ENCODE measurements at regions not wholly inside any gene's neighbourhood (a gene's known extent, or its start where the extent isn't known, plus 50 kb on each side); places are given as distances from the start of the nearest gene placed in this dataset.
"Not testable (repeated sequence)": the region's sequence is repeated elsewhere in the genome, so short reads cannot be mapped to it uniquely, and the experiment has no call there.

- Histone ChIP-seq H3K36me3 (ENCODE audit: control insufficient read depth, low read depth, low read length) (no peaks in the 10 kb centered on the region), H3K27me3 (ENCODE audit: control insufficient read depth, insufficient read depth, low read length) (no peaks in the 10 kb centered on the region), H3K27ac (ENCODE audit: low read length) (no peak overlapping the region), H3K4me1 (ENCODE audit: control insufficient read depth, low read depth, low read length) (no peaks in the 10 kb centered on the region), H3K4me3 (ENCODE audit: low read length) (no peak overlapping the region), H3K9ac (ENCODE audit: low read length) (no peak overlapping the region), H3K9me3 (ENCODE audit: control insufficient read depth, low read depth, low read length) (no peaks in the 10 kb centered on the region)
Observed at GRCh38 chr18:68397241-68398035, 317.5 kb downstream of the TMX3 start.

GRCh38 chr18:68394705-68395104 is 320.2 kb downstream of the TMX3 start:
- Histone ChIP-seq H3K27ac (ENCODE audit: low read length) (no peak overlapping the region), H3K27me3 (ENCODE audit: control insufficient read depth, insufficient read depth, low read length) (no peaks in the 10 kb centered on the region), H3K9ac (ENCODE audit: low read length) (no peak overlapping the region), H3K9me3 (ENCODE audit: control insufficient read depth, low read depth, low read length) (no peaks in the 10 kb centered on the region), H3K4me3 (ENCODE audit: low read length) (no peak overlapping the region), H3K4me1 (ENCODE audit: control insufficient read depth, low read depth, low read length) (no peaks in the 10 kb centered on the region), H3K36me3 (ENCODE audit: control insufficient read depth, low read depth, low read length) (no peaks in the 10 kb centered on the region)

GRCh38 chr18:68391801-68392200 is 323.1 kb downstream of the TMX3 start:
- Histone ChIP-seq H3K27ac (ENCODE audit: low read length) (no peak overlapping the region), H3K9ac (ENCODE audit: low read length) (no peak overlapping the region), H3K36me3 (ENCODE audit: control insufficient read depth, low read depth, low read length) (no peaks in the 10 kb centered on the region), H3K27me3 (ENCODE audit: control insufficient read depth, insufficient read depth, low read length) (no peaks in the 10 kb centered on the region), H3K4me3 (ENCODE audit: low read length) (no peak overlapping the region), H3K9me3 (ENCODE audit: control insufficient read depth, low read depth, low read length) (no peaks in the 10 kb centered on the region), H3K4me1 (ENCODE audit: control insufficient read depth, low read depth, low read length) (no peaks in the 10 kb centered on the region)

- Histone ChIP-seq H3K4me3 (ENCODE audit: low read length) (no peak overlapping the region), H3K27me3 (ENCODE audit: control insufficient read depth, insufficient read depth, low read length) (no peaks in the 10 kb centered on the region), H3K9ac (ENCODE audit: low read length) (no peak overlapping the region), H3K9me3 (ENCODE audit: control insufficient read depth, low read depth, low read length) (no peaks in the 10 kb centered on the region), H3K36me3 (ENCODE audit: control insufficient read depth, low read depth, low read length) (no peaks in the 10 kb centered on the region), H3K4me1 (ENCODE audit: control insufficient read depth, low read depth, low read length) (no peaks in the 10 kb centered on the region), H3K27ac (ENCODE audit: low read length) (no peak overlapping the region)
Observed at GRCh38 chr18:68387246-68387645, 327.7 kb downstream of the TMX3 start.

GRCh38 chr18:68383979-68384378 is 330.9 kb downstream of the TMX3 start:
- H3K9ac ChIP-seq (ENCODE audit: low read length); H3K9me3 ChIP-seq (ENCODE audit: control insufficient read depth, low read depth, low read length); H3K27me3 ChIP-seq (ENCODE audit: control insufficient read depth, insufficient read depth, low read length); H3K27ac ChIP-seq (ENCODE audit: low read length); H3K36me3 ChIP-seq (ENCODE audit: control insufficient read depth, low read depth, low read length); H3K4me3 ChIP-seq (ENCODE audit: low read length); H3K4me1 ChIP-seq (ENCODE audit: control insufficient read depth, low read depth, low read length): not testable (repeated sequence)

- Histone ChIP-seq H3K9ac (ENCODE audit: low read length) (no peak overlapping the region), H3K27me3 (ENCODE audit: control insufficient read depth, insufficient read depth, low read length) (no peaks in the 10 kb centered on the region), H3K27ac (ENCODE audit: low read length) (no peak overlapping the region), H3K4me1 (ENCODE audit: control insufficient read depth, low read depth, low read length) (no peaks in the 10 kb centered on the region), H3K9me3 (ENCODE audit: control insufficient read depth, low read depth, low read length) (no peaks in the 10 kb centered on the region), H3K4me3 (ENCODE audit: low read length) (no peak overlapping the region), H3K36me3 (ENCODE audit: control insufficient read depth, low read depth, low read length) (no peaks in the 10 kb centered on the region)
Observed at GRCh38 chr18:68376926-68377325, 338.0 kb downstream of the TMX3 start.

GRCh38 chr18:68362907-68363306 is 352.0 kb downstream of the TMX3 start:
- H3K4me1 ChIP-seq (ENCODE audit: control insufficient read depth, low read depth, low read length) = no peaks in the 10 kb centered on the region
- no peaks in the 10 kb centered on the region for H3K36me3 ChIP-seq (ENCODE audit: control insufficient read depth, low read depth, low read length)
- no peak overlapping the region for H3K27ac ChIP-seq (ENCODE audit: low read length)
- H3K27me3 ChIP-seq (ENCODE audit: control insufficient read depth, insufficient read depth, low read length) = no peaks in the 10 kb centered on the region
- peaks cover 16% of the 10 kb centered on the region for H3K9me3 ChIP-seq (ENCODE audit: control insufficient read depth, low read depth, low read length)
- H3K4me3 ChIP-seq (ENCODE audit: low read length) = no peak overlapping the region
- no peak overlapping the region for H3K9ac ChIP-seq (ENCODE audit: low read length)

GRCh38 chr18:68355637-68356036 is 359.3 kb downstream of the TMX3 start:
- no peak overlapping the region for H3K9ac ChIP-seq (ENCODE audit: low read length)
- no peaks in the 10 kb centered on the region for H3K4me1 ChIP-seq (ENCODE audit: control insufficient read depth, low read depth, low read length)
- H3K4me3 ChIP-seq (ENCODE audit: low read length) = no peak overlapping the region
- no peaks in the 10 kb centered on the region for H3K27me3 ChIP-seq (ENCODE audit: control insufficient read depth, insufficient read depth, low read length)
- H3K27ac ChIP-seq (ENCODE audit: low read length) = no peak overlapping the region
- H3K36me3 ChIP-seq (ENCODE audit: control insufficient read depth, low read depth, low read length) = no peaks in the 10 kb centered on the region
- peaks cover 25% of the 10 kb centered on the region for H3K9me3 ChIP-seq (ENCODE audit: control insufficient read depth, low read depth, low read length)

GRCh38 chr18:68354176-68354575 is 360.7 kb downstream of the TMX3 start:
- H3K27me3 ChIP-seq (ENCODE audit: control insufficient read depth, insufficient read depth, low read length) = no peaks in the 10 kb centered on the region
- no peak overlapping the region for H3K9ac ChIP-seq (ENCODE audit: low read length)
- peaks cover 24% of the 10 kb centered on the region for H3K9me3 ChIP-seq (ENCODE audit: control insufficient read depth, low read depth, low read length)
- H3K27ac ChIP-seq (ENCODE audit: low read length) = no peak overlapping the region
- no peaks in the 10 kb centered on the region for H3K36me3 ChIP-seq (ENCODE audit: control insufficient read depth, low read depth, low read length)
- H3K4me1 ChIP-seq (ENCODE audit: control insufficient read depth, low read depth, low read length) = no peaks in the 10 kb centered on the region
- no peak overlapping the region for H3K4me3 ChIP-seq (ENCODE audit: low read length)

- Histone ChIP-seq H3K27me3 (ENCODE audit: control insufficient read depth, insufficient read depth, low read length) (no peaks in the 10 kb centered on the region), H3K36me3 (ENCODE audit: control insufficient read depth, low read depth, low read length) (no peaks in the 10 kb centered on the region), H3K9ac (ENCODE audit: low read length) (no peak overlapping the region), H3K27ac (ENCODE audit: low read length) (no peak overlapping the region), H3K4me1 (ENCODE audit: control insufficient read depth, low read depth, low read length) (peaks cover 8% of the 10 kb centered on the region), H3K4me3 (ENCODE audit: low read length) (no peak overlapping the region), H3K9me3 (ENCODE audit: control insufficient read depth, low read depth, low read length) (no peaks in the 10 kb centered on the region)
Observed at GRCh38 chr18:68342039-68342659, 372.8 kb downstream of the TMX3 start.

- no peaks in the 10 kb centered on the region for H3K27me3 ChIP-seq (ENCODE audit: control insufficient read depth, insufficient read depth, low read length)
Observed at GRCh38 chr18:68340606-68341005, 374.3 kb downstream of the TMX3 start.

GRCh38 chr18:68330658-68331057 is 384.2 kb downstream of the TMX3 start:
- no peak overlapping the region for H3K4me3 ChIP-seq (ENCODE audit: low read length)
- H3K9ac ChIP-seq (ENCODE audit: low read length) = no peak overlapping the region
- no peak overlapping the region for H3K27ac ChIP-seq (ENCODE audit: low read length)
- H3K4me1 ChIP-seq (ENCODE audit: control insufficient read depth, low read depth, low read length) = no peaks in the 10 kb centered on the region
- no peaks in the 10 kb centered on the region for H3K27me3 ChIP-seq (ENCODE audit: control insufficient read depth, insufficient read depth, low read length)
- H3K36me3 ChIP-seq (ENCODE audit: control insufficient read depth, low read depth, low read length) = no peaks in the 10 kb centered on the region
- no peaks in the 10 kb centered on the region for H3K9me3 ChIP-seq (ENCODE audit: control insufficient read depth, low read depth, low read length)

More at GRCh38 chr18:68340606-68341005, 374.3 kb downstream of the TMX3 start:
- H3K9me3 ChIP-seq (ENCODE audit: control insufficient read depth, low read depth, low read length) = no peaks in the 10 kb centered on the region
- no peak overlapping the region for H3K4me3 ChIP-seq (ENCODE audit: low read length)
- H3K36me3 ChIP-seq (ENCODE audit: control insufficient read depth, low read depth, low read length) = no peaks in the 10 kb centered on the region
- H3K4me1 ChIP-seq (ENCODE audit: control insufficient read depth, low read depth, low read length) = peaks cover 8% of the 10 kb centered on the region
- H3K27ac ChIP-seq (ENCODE audit: low read length) = no peak overlapping the region
- H3K9ac ChIP-seq (ENCODE audit: low read length) = no peak overlapping the region

Measured in iPS-18a (cell line).